ENCODE measurements at regions not wholly inside any gene's neighbourhood (a gene's known extent, or its start where the extent isn't known, plus 50 kb on each side); places are given as distances from the start of the nearest gene placed in this dataset.

DNA sequence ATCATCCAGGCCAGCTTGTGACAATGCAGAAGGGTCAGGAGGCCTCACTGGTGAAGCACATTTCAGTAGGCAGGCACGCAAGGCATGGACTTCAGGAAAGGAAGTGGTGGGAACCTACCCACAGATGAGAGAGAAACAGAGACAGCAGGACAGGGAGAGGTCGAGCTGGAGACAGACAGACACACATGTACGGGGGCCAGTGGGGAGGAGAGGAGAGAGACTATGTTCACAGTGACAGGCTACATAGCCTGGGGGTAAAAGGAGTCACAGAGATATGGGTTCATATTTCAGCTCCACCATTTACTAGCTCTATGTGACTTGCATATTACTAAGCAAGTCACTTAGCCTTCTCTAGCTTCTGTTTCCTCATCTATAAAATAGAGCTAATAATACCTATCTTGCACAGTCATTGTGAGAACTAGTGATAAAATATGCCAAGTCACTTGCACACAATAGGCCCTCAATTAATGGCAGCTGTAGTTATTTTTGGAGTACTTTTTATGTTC lies 91.1 kb upstream of the FUT8 start:
- no peaks in the 10 kb centered on the region for H3K9me3 ChIP-seq (ENCODE audit: control extremely low read depth in 1 of 5, control insufficient read depth in 4 of 5, insufficient read depth in 2 of 5, low read depth in 1 of 5, low read length in 4 of 5)
- no peaks in the 10 kb centered on the region for H3K27me3 ChIP-seq (replicated peaks in 2 of 5; ENCODE audit: control insufficient read depth in 4 of 5, insufficient read depth in 5 of 5, low read length in 4 of 5)
- no peak overlapping the region for H3K27ac ChIP-seq (ENCODE audit: insufficient read depth in 1 of 2, low read depth in 1 of 2, low read length in 2 of 2, poor library complexity in 1 of 2, severe bottlenecking in 2 of 2)
- CTCF ChIA-PET, result interaction anchor here (1.2 to 3.6 kb wide), 4 partner anchors 11 to 20 kb away, joined by 3 to 15 read pairs (median 4); no protein-coding TSS in a partner anchor
- POLR2A ChIA-PET, result no interaction called here
- H3K4me1 ChIP-seq (ENCODE audit: control extremely low read depth in 1 of 4, control insufficient read depth in 4 of 4, insufficient read depth in 4 of 4, low read length in 3 of 4), result peaks cover 0 to 20% (median 5%) of the 10 kb centered on the region in 4 experiments
- peak in 1 of 3 donors; percentile 20 for DNase-seq
- no peak overlapping the region for H3K4me3 ChIP-seq (ENCODE audit: control insufficient read depth in 1 of 7, extremely low read depth in 1 of 7, insufficient read depth in 4 of 7, low read depth in 2 of 7, low read length in 6 of 7)
- WGBS (ENCODE audit: insufficient coverage), result 51% methylated on average over 3 of the region's 3 CpGs
- H3K36me3 ChIP-seq (ENCODE audit: control insufficient read depth in 4 of 4, insufficient read depth in 4 of 4, low read length in 3 of 4), result no peaks in the 10 kb centered on the region

DNA sequence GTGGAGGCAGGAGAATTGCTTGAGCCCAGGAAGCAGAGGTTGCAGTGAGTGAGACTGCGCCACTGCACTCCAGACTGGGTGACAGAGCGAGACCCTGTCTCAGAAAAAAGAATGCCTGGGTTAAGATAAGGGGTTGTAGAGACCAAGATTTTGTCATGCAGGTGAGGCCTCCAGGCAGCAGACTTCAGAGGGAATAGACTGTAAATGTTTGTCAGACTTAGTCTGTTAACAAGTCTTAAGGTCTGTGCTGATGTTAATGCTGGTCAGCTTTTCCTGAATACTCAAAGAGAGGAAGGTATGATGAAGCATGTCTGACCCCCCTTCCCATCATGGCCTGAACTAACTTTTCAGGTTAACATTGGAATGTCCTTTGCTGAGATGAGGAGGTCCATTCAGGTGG lies 83.0 kb upstream of the FUT8 start:
- CTCF ChIA-PET, result interaction anchor here (1.3 kb wide), 1 partner anchor 10 kb away, joined by 5 read pairs; no protein-coding TSS in a partner anchor
- H3K4me3 ChIP-seq (ENCODE audit: control insufficient read depth in 1 of 7, extremely low read depth in 1 of 7, insufficient read depth in 4 of 7, low read depth in 2 of 7, low read length in 6 of 7), result no peak overlapping the region
- no peaks in the 10 kb centered on the region for H3K9me3 ChIP-seq (ENCODE audit: control extremely low read depth in 1 of 5, control insufficient read depth in 4 of 5, insufficient read depth in 2 of 5, low read depth in 1 of 5, low read length in 4 of 5)
- POLR2A ChIA-PET, result interaction anchor here (0.7 kb wide), 1 partner anchor 222 kb away, joined by 4 read pairs; no protein-coding TSS in a partner anchor
- no peaks in the 10 kb centered on the region for H3K27me3 ChIP-seq (replicated peaks in 2 of 5; ENCODE audit: control insufficient read depth in 4 of 5, insufficient read depth in 5 of 5, low read length in 4 of 5)
- no peak for DNase-seq
- 94% methylated on average over 2 of the region's 2 CpGs for WGBS (ENCODE audit: insufficient coverage)
- H3K4me1 ChIP-seq (ENCODE audit: control extremely low read depth in 1 of 4, control insufficient read depth in 4 of 4, insufficient read depth in 4 of 4, low read length in 3 of 4), result peaks cover 7 to 40% (median 21%) of the 10 kb centered on the region in 4 experiments
- H3K36me3 ChIP-seq (ENCODE audit: control insufficient read depth in 4 of 4, insufficient read depth in 4 of 4, low read length in 3 of 4), result no peaks in the 10 kb centered on the region
- no peak overlapping the region for H3K27ac ChIP-seq (ENCODE audit: insufficient read depth in 1 of 2, low read depth in 1 of 2, low read length in 2 of 2, poor library complexity in 1 of 2, severe bottlenecking in 2 of 2)

DNA sequence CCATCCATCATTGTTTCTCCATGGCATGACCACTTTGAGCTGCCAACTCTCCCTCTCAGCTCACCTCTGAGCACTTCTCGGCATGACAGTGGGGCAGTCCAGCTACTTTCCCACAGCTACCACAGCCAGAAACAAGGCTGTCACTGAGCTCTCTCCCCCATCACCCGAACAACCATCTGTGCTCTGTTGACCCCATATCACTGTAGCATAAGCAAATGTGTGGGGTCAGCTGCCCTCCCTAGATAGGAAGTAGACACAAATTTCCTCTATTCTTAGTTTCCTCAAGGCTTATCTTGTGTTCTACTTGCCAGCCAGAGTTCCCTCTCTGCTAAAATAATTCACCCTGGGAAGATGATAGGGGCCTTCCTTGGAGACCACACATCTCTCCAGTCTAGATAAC lies 82.6 kb upstream of the FUT8 start:
- no peak overlapping the region for H3K4me3 ChIP-seq (ENCODE audit: control insufficient read depth in 1 of 7, extremely low read depth in 1 of 7, insufficient read depth in 4 of 7, low read depth in 2 of 7, low read length in 6 of 7)
- WGBS (ENCODE audit: insufficient coverage), result 56% methylated on average over 2 of the region's 2 CpGs
- peaks cover 10 to 44% (median 26%) of the 10 kb centered on the region in 4 experiments for H3K4me1 ChIP-seq (ENCODE audit: control extremely low read depth in 1 of 4, control insufficient read depth in 4 of 4, insufficient read depth in 4 of 4, low read length in 3 of 4)
- ChIA-PET CTCF (interaction anchor here (1.3 kb wide), 1 partner anchor 11 kb away, joined by 5 read pairs; no protein-coding TSS in a partner anchor), POLR2A (interaction anchor here (0.7 kb wide), 1 partner anchor 223 kb away, joined by 4 read pairs; no protein-coding TSS in a partner anchor)
- peak in 1 of 3 donors; percentile 10 for DNase-seq
- no peaks in the 10 kb centered on the region for H3K27me3 ChIP-seq (replicated peaks in 2 of 5; ENCODE audit: control insufficient read depth in 4 of 5, insufficient read depth in 5 of 5, low read length in 4 of 5)
- no peaks in the 10 kb centered on the region for H3K36me3 ChIP-seq (ENCODE audit: control insufficient read depth in 4 of 4, insufficient read depth in 4 of 4, low read length in 3 of 4)
- no peaks in the 10 kb centered on the region for H3K9me3 ChIP-seq (ENCODE audit: control extremely low read depth in 1 of 5, control insufficient read depth in 4 of 5, insufficient read depth in 2 of 5, low read depth in 1 of 5, low read length in 4 of 5)
- H3K27ac ChIP-seq (ENCODE audit: insufficient read depth in 1 of 2, low read depth in 1 of 2, low read length in 2 of 2, poor library complexity in 1 of 2, severe bottlenecking in 2 of 2), result no peak overlapping the region

DNA sequence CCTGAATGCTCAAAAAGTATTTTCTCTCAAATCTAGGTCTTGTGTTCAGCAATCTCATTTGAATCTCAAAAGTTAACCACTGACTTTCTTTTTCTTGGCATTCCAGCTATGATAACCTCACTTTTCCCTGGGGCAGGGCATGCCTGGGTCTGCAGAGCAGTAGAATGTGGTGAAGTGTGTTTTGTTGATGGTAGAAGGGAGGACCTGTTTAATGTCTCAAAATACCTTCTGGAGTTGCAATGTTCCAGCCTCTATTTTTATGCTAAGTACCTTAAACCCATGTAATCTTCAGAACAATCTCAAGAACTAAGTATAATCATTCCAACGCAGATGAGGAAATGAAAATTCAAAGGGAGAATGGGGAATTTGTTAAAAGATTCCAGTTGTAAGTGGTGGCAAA lies 82.1 kb upstream of the FUT8 start:
- no peaks in the 10 kb centered on the region for H3K9me3 ChIP-seq (ENCODE audit: control extremely low read depth in 1 of 5, control insufficient read depth in 4 of 5, insufficient read depth in 2 of 5, low read depth in 1 of 5, low read length in 4 of 5)
- no peak for DNase-seq
- peaks cover 14 to 45% (median 27%) of the 10 kb centered on the region in 4 experiments for H3K4me1 ChIP-seq (ENCODE audit: control extremely low read depth in 1 of 4, control insufficient read depth in 4 of 4, insufficient read depth in 4 of 4, low read length in 3 of 4)
- no peak overlapping the region for H3K4me3 ChIP-seq (ENCODE audit: control insufficient read depth in 1 of 7, extremely low read depth in 1 of 7, insufficient read depth in 4 of 7, low read depth in 2 of 7, low read length in 6 of 7)
- H3K27me3 ChIP-seq (replicated peaks in 2 of 5; ENCODE audit: control insufficient read depth in 4 of 5, insufficient read depth in 5 of 5, low read length in 4 of 5), result no peaks in the 10 kb centered on the region
- ChIA-PET POLR2A (no interaction called here), CTCF (interaction anchor here (1.3 kb wide), 1 partner anchor 11 kb away, joined by 5 read pairs; no protein-coding TSS in a partner anchor)
- H3K27ac ChIP-seq (ENCODE audit: insufficient read depth in 1 of 2, low read depth in 1 of 2, low read length in 2 of 2, poor library complexity in 1 of 2, severe bottlenecking in 2 of 2), result no peak overlapping the region
- no peaks in the 10 kb centered on the region for H3K36me3 ChIP-seq (ENCODE audit: control insufficient read depth in 4 of 4, insufficient read depth in 4 of 4, low read length in 3 of 4)
- no CpG with 5 or more reads among the region's 1 CpG for WGBS (ENCODE audit: insufficient coverage)

DNA sequence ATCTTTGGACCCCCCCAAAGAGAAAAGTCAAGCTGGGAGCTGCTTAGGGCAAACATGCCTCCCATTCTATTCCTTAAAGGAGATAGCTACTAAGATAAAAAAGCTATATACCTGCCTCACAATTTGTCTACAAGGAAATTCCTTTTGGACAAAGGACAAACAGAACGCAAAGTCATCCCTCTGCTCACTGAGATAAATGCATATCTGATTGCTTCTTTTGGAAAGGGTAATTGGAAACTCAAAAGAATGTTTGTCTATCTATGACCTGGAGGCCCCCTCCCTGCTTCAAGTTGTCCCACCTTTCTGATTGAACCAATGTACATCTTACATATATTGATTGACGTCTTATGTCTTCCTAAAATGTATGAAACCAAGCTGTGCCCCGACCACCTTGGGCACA lies 80.9 kb upstream of the FUT8 start:
- Histone ChIP-seq H3K4me1 (ENCODE audit: control extremely low read depth in 1 of 4, control insufficient read depth in 4 of 4, insufficient read depth in 4 of 4, low read length in 3 of 4) (peaks cover 14 to 49% (median 27%) of the 10 kb centered on the region in 4 experiments), H3K36me3 (ENCODE audit: control insufficient read depth in 4 of 4, insufficient read depth in 4 of 4, low read length in 3 of 4) (no peaks in the 10 kb centered on the region), H3K9me3 (ENCODE audit: control extremely low read depth in 1 of 5, control insufficient read depth in 4 of 5, insufficient read depth in 2 of 5, low read depth in 1 of 5, low read length in 4 of 5) (no peaks in the 10 kb centered on the region), H3K27me3 (replicated peaks in 2 of 5; ENCODE audit: control insufficient read depth in 4 of 5, insufficient read depth in 5 of 5, low read length in 4 of 5) (no peaks in the 10 kb centered on the region), H3K27ac (ENCODE audit: insufficient read depth in 1 of 2, low read depth in 1 of 2, low read length in 2 of 2, poor library complexity in 1 of 2, severe bottlenecking in 2 of 2) (no peak overlapping the region), H3K4me3 (ENCODE audit: control insufficient read depth in 1 of 7, extremely low read depth in 1 of 7, insufficient read depth in 4 of 7, low read depth in 2 of 7, low read length in 6 of 7) (no peak overlapping the region)
- 100% methylated on average over 1 of the region's 3 CpGs for WGBS (ENCODE audit: insufficient coverage)
- CTCF ChIA-PET, result interaction anchor here (1.4 to 1.9 kb wide), 3 partner anchors 10 to 78 kb away, joined by 4 read pairs; no protein-coding TSS in a partner anchor
- POLR2A ChIA-PET, result interaction anchor here (0.6 kb wide), 1 partner anchor 39 kb away, joined by 5 read pairs; no protein-coding TSS in a partner anchor
- no peak for DNase-seq

DNA sequence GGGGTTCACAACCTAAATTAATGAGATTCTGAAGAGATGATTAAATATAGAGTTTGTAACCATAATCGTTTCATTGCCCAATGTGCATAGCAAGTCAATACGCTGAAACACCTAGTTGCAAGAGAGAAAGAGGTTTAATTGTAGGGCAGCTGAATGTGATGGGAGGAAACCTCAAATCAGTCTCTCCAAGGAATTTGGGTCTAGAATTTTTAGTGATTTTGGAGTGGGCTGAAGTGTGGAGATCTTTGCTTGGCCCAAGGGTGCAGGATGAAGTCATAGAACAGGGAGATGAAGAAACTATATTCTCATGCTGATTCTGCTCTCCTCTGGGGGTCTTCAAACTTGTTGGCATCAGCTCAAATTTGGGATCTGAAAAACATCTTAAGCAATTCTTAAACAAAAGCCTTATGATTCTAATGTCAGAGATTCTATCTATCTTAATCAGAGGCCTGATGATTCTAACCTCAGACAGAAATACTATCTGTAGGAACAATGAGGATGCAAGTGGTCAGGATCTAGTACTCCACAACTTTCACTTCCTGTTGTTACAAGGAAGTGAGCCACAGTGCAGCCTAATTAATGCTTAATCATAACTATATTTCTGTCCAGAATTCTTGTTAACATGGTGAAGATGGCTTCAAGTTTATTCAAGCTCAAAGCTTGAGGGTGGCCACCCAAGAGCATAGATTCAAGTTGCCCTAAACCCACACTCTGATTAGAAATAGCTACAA lies 80.2 kb upstream of the FUT8 start:
- DNase-seq, result peak in 2 of 3 donors; percentile 25 to 47
- H3K27me3 ChIP-seq (replicated peaks in 2 of 5; ENCODE audit: control insufficient read depth in 4 of 5, insufficient read depth in 5 of 5, low read length in 4 of 5), result no peaks in the 10 kb centered on the region
- no peak overlapping the region for H3K4me3 ChIP-seq (ENCODE audit: control insufficient read depth in 1 of 7, extremely low read depth in 1 of 7, insufficient read depth in 4 of 7, low read depth in 2 of 7, low read length in 6 of 7)
- no peaks in the 10 kb centered on the region for H3K36me3 ChIP-seq (ENCODE audit: control insufficient read depth in 4 of 4, insufficient read depth in 4 of 4, low read length in 3 of 4)
- no peak overlapping the region for H3K27ac ChIP-seq (ENCODE audit: insufficient read depth in 1 of 2, low read depth in 1 of 2, low read length in 2 of 2, poor library complexity in 1 of 2, severe bottlenecking in 2 of 2)
- POLR2A ChIA-PET, result interaction anchor here (0.6 to 0.8 kb wide), 2 partner anchors 10 to 40 kb away, joined by 3 to 5 read pairs; no protein-coding TSS in a partner anchor
- H3K9me3 ChIP-seq (ENCODE audit: control extremely low read depth in 1 of 5, control insufficient read depth in 4 of 5, insufficient read depth in 2 of 5, low read depth in 1 of 5, low read length in 4 of 5), result no peaks in the 10 kb centered on the region
- 100% methylated on average over 2 of the region's 2 CpGs for WGBS (ENCODE audit: insufficient coverage)
- H3K4me1 ChIP-seq (ENCODE audit: control extremely low read depth in 1 of 4, control insufficient read depth in 4 of 4, insufficient read depth in 4 of 4, low read length in 3 of 4), result peaks cover 14 to 49% (median 27%) of the 10 kb centered on the region in 4 experiments
- CTCF ChIA-PET, result interaction anchor here (0.7 to 1.9 kb wide), 4 partner anchors 11 to 81 kb away, joined by 3 to 4 read pairs (median 4); no protein-coding TSS in a partner anchor
